PC-9 (cell line): ENCODE measurements at regions not wholly inside any gene's neighbourhood (a gene's known extent, or its start where the extent isn't known, plus 50 kb on each side); places are given as distances from the start of the nearest gene placed in this dataset.

Experiments used
- EZH2 ChIP-seq: fragments of 200-600 bp; sonication (generic); IDR thresholded peaks from 2 replicates; pipeline ENCODE4 v1.8.0; 2017; ENCODE audit warnings: antibody characterized with exemption, low read depth
- TF ChIP-seq, protein P1 (sequence below): fragments of 200-600 bp; sonication (generic); conservative IDR thresholded peaks from 2 replicates; pipeline ENCODE4 v1.6.1; 2017; ENCODE audit warnings: mixed run types, antibody characterized with exemption, mild to moderate bottlenecking, moderate library complexity

DNA sequence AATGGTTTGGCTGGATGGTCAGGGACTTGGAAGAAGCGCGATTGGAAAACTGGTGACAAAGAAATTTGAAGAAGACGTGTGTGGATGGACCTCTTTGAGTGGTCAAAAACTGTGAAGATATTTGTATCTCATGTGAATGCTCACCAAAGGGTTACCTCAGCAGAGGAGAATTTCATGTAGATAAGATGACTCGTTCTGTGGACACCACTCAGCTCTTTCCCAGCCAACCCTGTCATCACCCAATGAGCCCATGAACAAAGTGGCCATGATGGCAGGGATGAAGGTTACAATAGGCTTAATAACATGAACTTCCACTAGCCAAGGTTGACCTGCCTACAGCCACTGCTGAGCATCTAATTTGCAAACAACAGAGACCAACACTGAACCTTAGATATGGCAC, 248.3 kb downstream of the KCNE4 start:
- TF ChIP-seq, protein P1, sequence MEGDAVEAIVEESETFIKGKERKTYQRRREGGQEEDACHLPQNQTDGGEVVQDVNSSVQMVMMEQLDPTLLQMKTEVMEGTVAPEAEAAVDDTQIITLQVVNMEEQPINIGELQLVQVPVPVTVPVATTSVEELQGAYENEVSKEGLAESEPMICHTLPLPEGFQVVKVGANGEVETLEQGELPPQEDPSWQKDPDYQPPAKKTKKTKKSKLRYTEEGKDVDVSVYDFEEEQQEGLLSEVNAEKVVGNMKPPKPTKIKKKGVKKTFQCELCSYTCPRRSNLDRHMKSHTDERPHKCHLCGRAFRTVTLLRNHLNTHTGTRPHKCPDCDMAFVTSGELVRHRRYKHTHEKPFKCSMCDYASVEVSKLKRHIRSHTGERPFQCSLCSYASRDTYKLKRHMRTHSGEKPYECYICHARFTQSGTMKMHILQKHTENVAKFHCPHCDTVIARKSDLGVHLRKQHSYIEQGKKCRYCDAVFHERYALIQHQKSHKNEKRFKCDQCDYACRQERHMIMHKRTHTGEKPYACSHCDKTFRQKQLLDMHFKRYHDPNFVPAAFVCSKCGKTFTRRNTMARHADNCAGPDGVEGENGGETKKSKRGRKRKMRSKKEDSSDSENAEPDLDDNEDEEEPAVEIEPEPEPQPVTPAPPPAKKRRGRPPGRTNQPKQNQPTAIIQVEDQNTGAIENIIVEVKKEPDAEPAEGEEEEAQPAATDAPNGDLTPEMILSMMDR, result no peak
- TF ChIP-seq EZH2, result no peak
